Gastrocnemius medialis (tissue), 4 donors: ENCODE measurements at regions not wholly inside any gene's neighbourhood (a gene's known extent, or its start where the extent isn't known, plus 50 kb on each side); places are given as distances from the start of the nearest gene placed in this dataset.

Experiments
- ATAC-seq, 2 donors: fragments of 150-250 bp; one replicate each; pipeline ENCODE4 v1.9.1; 2016
- DNase-seq, 2 donors: peaks; one replicate each; pipeline ENCODE4 v3.0.0-alpha.2; 2019
- H3K27ac ChIP-seq, 4 donors: fragments of 200-600 bp; sonication (generic); 1 replicate in 1 of 4; 2 replicates in 3 of 4; pipeline ENCODE4 v1.5.1; 2016 to 2018; ENCODE audit warnings: mild to moderate bottlenecking in 2 of 4, moderate library complexity in 1 of 4
- H3K27me3 ChIP-seq, 3 donors: fragments of 200-600 bp; sonication (generic) in 2 of 3; 1 replicate in 1 of 3; 2 replicates in 2 of 3; pipeline versions ENCODE4 v1.5.1 to v1.6.0; 2016 to 2019; ENCODE audit warnings: mild to moderate bottlenecking in 1 of 3, moderate library complexity in 1 of 3
- H3K36me3 ChIP-seq, 2 donors: fragments of 200-600 bp; sonication (generic) in 1 of 2; one replicate each; pipeline ENCODE4 v1.5.1; 2017 to 2018
- H3K4me1 ChIP-seq, 2 donors: fragments of 200-600 bp; sonication (generic) in 1 of 2; one replicate each; pipeline ENCODE4 v1.5.1; 2016 to 2017; ENCODE audit warnings: mild to moderate bottlenecking in 2 of 2
- H3K4me3 ChIP-seq, 4 donors: fragments of 200-600 bp; sonication (generic) in 3 of 4; 1 replicate in 1 of 4; 2 replicates in 3 of 4; pipeline ENCODE4 v1.5.1; 2016 to 2019; ENCODE audit warnings: mild to moderate bottlenecking in 2 of 4
- H3K9me3 ChIP-seq, 3 donors: fragments of 200-600 bp; sonication (generic) in 2 of 3; 1 replicate in 1 of 3; 2 replicates in 2 of 3; pipeline ENCODE4 v1.5.1; 2016 to 2019
- CTCF ChIP-seq, 5 experiments: fragments of 450-650 bp in 3 of 5; fragments of 200-600 bp in 2 of 5; sonication (generic) in 2 of 5; IDR thresholded peaks in 4 of 5; conservative IDR thresholded peaks in 1 of 5; 1 replicate in 4 of 5; 2 replicates in 1 of 5; pipeline ENCODE4 v1.5.1; 2016 to 2019; ENCODE audit warnings: antibody characterized with exemption in 5 of 5, mild to moderate bottlenecking in 3 of 5, moderate library complexity in 3 of 5
- POLR2A ChIP-seq, 2 donors: fragments of 450-650 bp; IDR thresholded peaks; one replicate each; pipeline ENCODE4 v1.6.1; 2017; ENCODE audit warnings: antibody characterized with exemption in 2 of 2, mild to moderate bottlenecking in 2 of 2, moderate library complexity in 2 of 2
- in situ Hi-C, 4 donors: fragments of 200-750 bp; cut with MboI; loops; one replicate each; pipeline versions ENCODE4 v1.15.0 to v1.8.0; 2017; ENCODE audit warnings: low sequenced_read_pairs in 4 of 4
- intact Hi-C: fragments of 100-400 bp; cut with DNase I; formaldehyde crosslinking; loops from one replicate; pipeline ENCODE4 v1.15.1; 2023; ENCODE audit warnings: low total_unique reads

GRCh38 chr18:37956902-37957301 is 391.3 kb upstream of the CELF4 start:
- Histone ChIP-seq H3K4me1 (no peaks in the 10 kb centered on the region), H3K36me3 (no peaks in the 10 kb centered on the region), H3K27me3 (no peaks in the 10 kb centered on the region), H3K27ac (no peak overlapping the region), H3K4me3 (no peak overlapping the region), H3K9me3 (no peaks in the 10 kb centered on the region)
- TF ChIP-seq POLR2A (IDR thresholded peaks at IDR 0.05) (no peak), CTCF (IDR thresholded peaks at IDR 0.05 in 4 of 5, conservative IDR thresholded peaks at IDR 0.05 in 1 of 5) (no peak)
- ATAC-seq = no peak
- no peak for DNase-seq
- intact Hi-C loops = no loop called here
- in situ Hi-C loops = no loop called here

- Histone ChIP-seq H3K9me3 (no peaks in the 10 kb centered on the region), H3K4me3 (no peak overlapping the region), H3K27me3 (no peaks in the 10 kb centered on the region), H3K4me1 (no peaks in the 10 kb centered on the region), H3K36me3 (no peaks in the 10 kb centered on the region), H3K27ac (no peak overlapping the region)
- TF ChIP-seq CTCF (IDR thresholded peaks at IDR 0.05 in 4 of 5, conservative IDR thresholded peaks at IDR 0.05 in 1 of 5) (no peak), POLR2A (IDR thresholded peaks at IDR 0.05) (no peak)
- in situ Hi-C loops = no loop called here
- intact Hi-C loops = no loop called here
- no peak for DNase-seq
- no peak for ATAC-seq
Measured at GRCh38 chr18:37956020-37956419, 390.4 kb upstream of the CELF4 start.

- H3K36me3 ChIP-seq = no peaks in the 10 kb centered on the region
- no peaks in the 10 kb centered on the region for H3K27me3 ChIP-seq
- no peak overlapping the region for H3K27ac ChIP-seq
- DNase-seq = no peak
- H3K4me1 ChIP-seq = no peaks in the 10 kb centered on the region
- ATAC-seq = no peak
- intact Hi-C loops = no loop called here
- H3K9me3 ChIP-seq = no peaks in the 10 kb centered on the region
- TF ChIP-seq CTCF (IDR thresholded peaks at IDR 0.05 in 4 of 5, conservative IDR thresholded peaks at IDR 0.05 in 1 of 5) = no peak
- TF ChIP-seq POLR2A (IDR thresholded peaks at IDR 0.05) = no peak
- H3K4me3 ChIP-seq = no peak overlapping the region
- in situ Hi-C loops = no loop called here
Measured at GRCh38 chr18:37955201-37955600, 389.6 kb upstream of the CELF4 start.

GRCh38 chr18:37953876-37954275 is 388.3 kb upstream of the CELF4 start:
- DNase-seq = no peak
- Histone ChIP-seq H3K4me1 (no peaks in the 10 kb centered on the region), H3K27ac (no peak overlapping the region), H3K9me3 (no peaks in the 10 kb centered on the region), H3K27me3 (no peaks in the 10 kb centered on the region), H3K36me3 (no peaks in the 10 kb centered on the region), H3K4me3 (no peak overlapping the region)
- intact Hi-C loops (no loop called here), in situ Hi-C loops (no loop called here)
- no peak for ATAC-seq
- TF ChIP-seq POLR2A (IDR thresholded peaks at IDR 0.05) = no peak

- TF ChIP-seq CTCF (IDR thresholded peaks at IDR 0.05 in 4 of 5, conservative IDR thresholded peaks at IDR 0.05 in 1 of 5) = no peak
- TF ChIP-seq POLR2A (IDR thresholded peaks at IDR 0.05) = no peak
- in situ Hi-C loops (no loop called here), intact Hi-C loops (no loop called here)
- Histone ChIP-seq H3K36me3 (no peaks in the 10 kb centered on the region), H3K9me3 (no peaks in the 10 kb centered on the region), H3K4me1 (no peaks in the 10 kb centered on the region), H3K27me3 (no peaks in the 10 kb centered on the region), H3K27ac (no peak overlapping the region), H3K4me3 (no peak overlapping the region)
- DNase-seq = no peak
- ATAC-seq = no peak
Measured at GRCh38 chr18:37948471-37948870, 382.9 kb upstream of the CELF4 start.
